Esophagus muscularis mucosa (tissue), 3 donors: ENCODE measurements at regions not wholly inside any gene's neighbourhood (a gene's known extent, or its start where the extent isn't known, plus 50 kb on each side); places are given as distances from the start of the nearest gene placed in this dataset.

ENCODE experiments used
- CTCF ChIP-seq, 3 experiments: fragments of 200-600 bp in 2 of 3; fragments of 450-650 bp in 1 of 3; sonication (generic) in 2 of 3; IDR thresholded peaks; one replicate each; pipeline ENCODE4 v1.5.1; 2017 to 2019; ENCODE audit warnings: antibody characterized with exemption in 3 of 3, mild to moderate bottlenecking in 2 of 3, moderate library complexity in 1 of 3
- POLR2A ChIP-seq: fragments of 450-650 bp; IDR thresholded peaks from one replicate; pipeline ENCODE4 v1.6.1; 2017; ENCODE audit warnings: antibody characterized with exemption, moderate library complexity, mild to moderate bottlenecking, low read depth
- POLR2AphosphoS5 ChIP-seq, 2 donors: sonication (generic); formaldehyde crosslinking; IDR thresholded peaks; one replicate each; pipeline ENCODE4 v1.6.1; 2017; ENCODE audit warnings: antibody characterized with exemption in 2 of 2

GRCh38 chr1:36652586-36652985 lies 169.9 kb upstream of the CSF3R start:
- TF ChIP-seq POLR2AphosphoS5 (IDR thresholded peaks at IDR 0.05), result no peak
- no peak for TF ChIP-seq CTCF (IDR thresholded peaks at IDR 0.05)
- no peak for TF ChIP-seq POLR2A
